GM19328 (cell line): ENCODE measurements at regions not wholly inside any gene's neighbourhood (a gene's known extent, or its start where the extent isn't known, plus 50 kb on each side); places are given as distances from the start of the nearest gene placed in this dataset.
"Not testable (repeated sequence)": the region's sequence is repeated elsewhere in the genome, so short reads cannot be mapped to it uniquely, and the experiment has no call there.

Source experiments
- ATAC-seq: cut with Tn5 transposase; IDR thresholded peaks from one replicate; pipeline ENCODE4 v1.9.1; 2021; ENCODE audit warnings: mild to moderate bottlenecking, moderate library complexity; ENCODE audit not compliant: unreplicated experiment

GRCh38 chr6:2324166-2324953, 79.0 kb upstream of the GMDS start:
- ATAC-seq: no peak

- not testable (repeated sequence) for ATAC-seq
Observed at GRCh38 chr6:2317498-2317897, 72.1 kb upstream of the GMDS start.

- no peak for ATAC-seq
Observed at GRCh38 chr6:2314641-2315040, 69.2 kb upstream of the GMDS start.

GRCh38 chr6:2310042-2310441, 64.6 kb upstream of the GMDS start:
- ATAC-seq: no peak

GRCh38 chr6:2309122-2309521, 63.7 kb upstream of the GMDS start:
- ATAC-seq: no peak

GRCh38 chr6:2307799-2308198, 62.4 kb upstream of the GMDS start:
- ATAC-seq: no peak

GRCh38 chr6:2305951-2306350, 60.5 kb upstream of the GMDS start:
- no peak for ATAC-seq

- ATAC-seq: not testable (repeated sequence)
Observed at GRCh38 chr6:2302482-2302881, 57.1 kb upstream of the GMDS start.

- ATAC-seq: no peak
Observed at GRCh38 chr6:2296781-2297180, 51.4 kb upstream of the GMDS start.
